WTC11 (cell line): ENCODE measurements at regions not wholly inside any gene's neighbourhood (a gene's known extent, or its start where the extent isn't known, plus 50 kb on each side); places are given as distances from the start of the nearest gene placed in this dataset.

ENCODE experiments used
- ATAC-seq: fragments of 200-7000 bp; cut with Tn5 transposase; 2 replicates; pipeline ENCODE4 v1.10.0; 2021; ENCODE audit warnings: mild to moderate bottlenecking, moderate library complexity
- CTCF ChIA-PET: fragments of 300-600 bp; sonication (Branson Sonifier 250); formaldehyde crosslinking; loops from one replicate; lab custom pipeline; 2021; ENCODE audit warnings: antibody characterized with exemption; lab: Charles Lee
- POLR2A ChIA-PET: fragments of 350-600 bp; sonication (Branson Sonifier 250); formaldehyde crosslinking; loops from one replicate; lab custom pipeline; 2021; ENCODE audit warnings: antibody characterized with exemption; lab: Charles Lee
- DNase-seq: peaks from one replicate; pipeline ENCODE4 v3.0.0; 2021; ENCODE audit warnings: low spot score
- H3K27ac Mint-ChIP-seq: 2 replicates; pipeline ENCODE4 v1.8.0; 2021; ENCODE audit warnings: mixed read lengths
- H3K27me3 Mint-ChIP-seq: 2 replicates; pipeline ENCODE4 v1.8.0; 2021; ENCODE audit warnings: low read depth, mild to moderate bottlenecking, moderate library complexity, mixed read lengths
- H3K36me3 Mint-ChIP-seq: 2 replicates; pipeline ENCODE4 v1.8.0; 2021; ENCODE audit warnings: mixed read lengths
- H3K4me1 Mint-ChIP-seq: 2 replicates; pipeline ENCODE4 v1.8.0; 2022; ENCODE audit warnings: mixed read lengths
- H3K4me3 Mint-ChIP-seq: 2 replicates; pipeline ENCODE4 v1.8.0; 2021; ENCODE audit warnings: mild to moderate bottlenecking, moderate library complexity, mixed read lengths
- H3K9me3 Mint-ChIP-seq: 2 replicates; pipeline ENCODE4 v1.8.0; 2021; ENCODE audit warnings: mixed read lengths
- ARID4B ChIP-seq: sonication (generic); formaldehyde crosslinking; IDR thresholded peaks from 2 replicates; pipeline ENCODE4 v1.8.0; 2023; ENCODE audit warnings: missing genetic modification reagents, mild to moderate bottlenecking, borderline replicate concordance
- ATF3 ChIP-seq: sonication (generic); formaldehyde crosslinking; conservative IDR thresholded peaks from 2 replicates; pipeline ENCODE4 v1.8.1; 2022; ENCODE audit warnings: mild to moderate bottlenecking, missing genetic modification reagents
- CREM ChIP-seq: sonication (generic); formaldehyde crosslinking; IDR thresholded peaks from 2 replicates; pipeline ENCODE4 v1.8.1; 2022; ENCODE audit warnings: mild to moderate bottlenecking, missing genetic modification reagents, moderate library complexity
- GABPB1 ChIP-seq: sonication (generic); formaldehyde crosslinking; IDR thresholded peaks from 2 replicates; pipeline ENCODE4 v1.8.1; 2023; ENCODE audit warnings: mild to moderate bottlenecking, missing genetic modification reagents
- HMGA2 ChIP-seq: fragments of 250-450 bp; sonication (Bioruptor Pico); IDR thresholded peaks from 2 replicates; pipeline ENCODE4 v1.4.0; 2021; ENCODE audit warnings: mild to moderate bottlenecking, moderate library complexity
- HMGXB4 ChIP-seq: sonication (generic); formaldehyde crosslinking; IDR thresholded peaks from 2 replicates; pipeline ENCODE4 v1.8.1; 2023; ENCODE audit warnings: mild to moderate bottlenecking, moderate library complexity, missing genetic modification reagents
- JUN ChIP-seq: sonication (generic); formaldehyde crosslinking; IDR thresholded peaks from 2 replicates; pipeline ENCODE4 v1.8.0; 2023; ENCODE audit warnings: mild to moderate bottlenecking, missing genetic modification reagents
- MYBL2 ChIP-seq: sonication (generic); formaldehyde crosslinking; IDR thresholded peaks from 2 replicates; pipeline ENCODE4 v1.8.1; 2023; ENCODE audit warnings: mild to moderate bottlenecking, moderate library complexity, missing genetic modification reagents
- NFATC4 ChIP-seq: fragments of 250-450 bp; sonication (Bioruptor Pico); IDR thresholded peaks from 2 replicates; pipeline ENCODE4 v1.9.0; 2021; ENCODE audit warnings: mild to moderate bottlenecking
- NR2C2 ChIP-seq: sonication (generic); formaldehyde crosslinking; IDR thresholded peaks from 2 replicates; pipeline ENCODE4 v1.8.0; 2022; ENCODE audit warnings: mild to moderate bottlenecking, missing genetic modification reagents
- PRDM15 ChIP-seq: sonication (generic); formaldehyde crosslinking; IDR thresholded peaks from 2 replicates; pipeline ENCODE4 v1.8.0; 2022; ENCODE audit warnings: missing genetic modification reagents
- RELA ChIP-seq: sonication (generic); formaldehyde crosslinking; IDR thresholded peaks from 2 replicates; pipeline ENCODE4 v1.8.1; 2022; ENCODE audit warnings: missing genetic modification reagents, mild to moderate bottlenecking, borderline replicate concordance
- SOX15 ChIP-seq: fragments of 250-450 bp; sonication (Bioruptor Pico); IDR thresholded peaks from 2 replicates; pipeline ENCODE4 v1.9.0; 2021; ENCODE audit warnings: mild to moderate bottlenecking
- USF2 ChIP-seq: sonication (generic); formaldehyde crosslinking; IDR thresholded peaks from 2 replicates; pipeline ENCODE4 v1.8.1; 2023; ENCODE audit warnings: mild to moderate bottlenecking, missing genetic modification reagents, moderate library complexity
- ZBTB21 ChIP-seq: sonication (generic); formaldehyde crosslinking; IDR thresholded peaks from 2 replicates; pipeline ENCODE4 v1.8.1; 2023; ENCODE audit warnings: mild to moderate bottlenecking, missing genetic modification reagents, borderline replicate concordance
- ZNF317 ChIP-seq: sonication (generic); formaldehyde crosslinking; IDR thresholded peaks from 2 replicates; pipeline ENCODE4 v1.8.1; 2023; ENCODE audit warnings: low read depth, mild to moderate bottlenecking, moderate library complexity, missing genetic modification reagents, borderline replicate concordance
- ZNF671 ChIP-seq: fragments of 250-450 bp; sonication (Bioruptor Pico); IDR thresholded peaks from 2 replicates; pipeline ENCODE4 v1.8.0; 2021; ENCODE audit warnings: mild to moderate bottlenecking

- DNase-seq (no peak), ATAC-seq (no peak)
- H3K4me1 Mint-ChIP-seq, result peaks cover 34% of the 10 kb centered on the region
- POLR2A ChIA-PET, result no interaction called here
- H3K27ac Mint-ChIP-seq, result no peak overlapping the region
- no peaks in the 10 kb centered on the region for H3K36me3 Mint-ChIP-seq
- peaks cover 9% of the 10 kb centered on the region for H3K27me3 Mint-ChIP-seq
- CTCF ChIA-PET, result no interaction called here
- H3K9me3 Mint-ChIP-seq, result no peaks in the 10 kb centered on the region
- no peak overlapping the region for H3K4me3 Mint-ChIP-seq
- TF ChIP-seq HMGXB4 (CRISPR knock-in tag) (no peak), ZNF671 (CRISPR knock-in tag) (no peak), NR2C2 (CRISPR knock-in tag) (no peak), ARID4B (no peak), NFATC4 (CRISPR knock-in tag) (no peak), HMGA2 (no peak), RELA (CRISPR knock-in tag) (no peak), ZBTB21 (CRISPR knock-in tag) (no peak), PRDM15 (CRISPR knock-in tag) (no peak), USF2 (no peak), SOX15 (CRISPR knock-in tag) (no peak), MYBL2 (CRISPR knock-in tag) (no peak), JUN (CRISPR knock-in tag) (no peak), CREM (no peak), ATF3 (CRISPR knock-in tag) (no peak), GABPB1 (CRISPR knock-in tag) (no peak), ZNF317 (CRISPR knock-in tag) (no peak)
Measured at GRCh38 chr9:87198716-87199115, 251.4 kb upstream of the GAS1 start.
